ENCODE measurements at regions not wholly inside any gene's neighbourhood (a gene's known extent, or its start where the extent isn't known, plus 50 kb on each side); places are given as distances from the start of the nearest gene placed in this dataset.
"Not testable (repeated sequence)": the region's sequence is repeated elsewhere in the genome, so short reads cannot be mapped to it uniquely, and the experiment has no call there.

GRCh38 chr3:164927728-164928127 lies 150.6 kb downstream of the SI start:
- FAIRE-seq = no peak
- DNase-seq (ENCODE audit: insufficient read length, low spot score) = no peak

GRCh38 chr3:164918905-164919304 lies 159.4 kb downstream of the SI start:
- FAIRE-seq = no peak
- no peak for DNase-seq (ENCODE audit: insufficient read length, low spot score)

DNA sequence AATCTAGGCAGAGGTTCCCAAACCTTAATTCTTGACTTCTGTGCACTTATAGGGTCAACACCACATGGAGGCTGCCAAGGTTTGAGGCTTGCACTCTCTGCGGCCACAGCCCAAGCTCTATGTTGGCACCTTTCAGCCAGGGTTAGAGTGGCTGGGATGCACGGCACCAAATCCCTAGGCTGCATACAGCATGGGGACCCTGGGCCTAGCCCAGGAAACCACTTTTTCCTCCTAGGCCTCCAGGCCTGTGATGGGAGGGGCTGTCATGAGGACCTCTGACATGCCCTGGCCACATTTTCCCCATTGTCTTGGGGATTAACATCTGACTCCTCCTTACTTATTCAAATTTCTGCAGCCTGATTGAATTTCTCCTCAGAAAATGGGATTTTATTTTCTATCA lies 165.4 kb downstream of the SI start:
- DNase-seq (ENCODE audit: insufficient read length, low spot score) = no peak
- no peak for FAIRE-seq

DNA sequence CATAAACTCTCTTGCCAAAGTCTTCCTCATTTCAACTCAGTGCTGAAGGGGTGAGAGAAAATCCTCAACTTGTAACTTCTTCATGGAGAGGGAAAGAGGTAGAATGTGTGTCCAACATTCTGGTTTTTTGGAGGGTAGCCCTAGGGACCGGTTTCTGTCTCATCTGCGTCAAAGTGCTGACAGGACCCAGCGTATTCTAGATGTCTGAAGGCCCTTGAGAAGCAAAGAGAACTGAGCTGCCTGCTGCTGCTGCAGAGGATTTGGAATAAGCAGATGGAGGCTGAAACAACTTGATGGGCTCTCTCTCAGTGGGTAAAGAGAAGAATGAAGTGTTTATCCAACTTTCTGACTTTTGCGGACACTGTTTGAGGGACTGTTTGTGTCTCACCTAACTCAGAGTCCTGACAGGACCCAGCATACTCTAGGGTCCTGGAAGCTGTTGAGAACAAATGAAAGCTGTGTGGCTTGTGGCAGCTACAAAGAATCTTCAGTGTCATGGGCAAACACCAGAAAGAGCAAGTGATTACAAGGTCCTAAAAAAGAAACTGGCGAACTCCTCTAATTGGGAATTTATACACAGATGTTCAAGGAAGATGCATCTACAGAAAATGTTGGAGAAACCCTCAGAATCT lies 174.4 kb downstream of the SI start:
- FAIRE-seq (no peak), DNase-seq (ENCODE audit: insufficient read length, low spot score) (no peak)

DNA sequence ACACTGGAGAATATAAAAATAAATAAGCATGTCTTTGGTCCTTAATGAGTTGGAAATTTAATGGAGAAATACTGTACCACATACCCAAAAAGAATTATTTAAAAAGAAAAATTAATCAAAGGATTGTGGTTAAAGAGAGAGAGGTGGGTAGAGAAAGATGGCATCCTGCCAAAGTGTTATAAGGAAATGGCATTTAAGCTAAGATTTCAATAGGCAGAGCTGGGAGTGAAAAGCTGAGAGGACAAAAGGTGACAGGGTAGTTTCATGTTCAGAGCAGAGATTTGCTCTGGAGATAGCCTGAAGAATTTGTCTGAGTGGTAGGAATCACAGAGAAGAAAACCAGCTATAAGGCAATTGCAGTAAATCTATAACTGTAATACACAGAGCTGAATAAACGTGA lies 181.0 kb downstream of the SI start:
- DNase-seq (ENCODE audit: insufficient read length, low spot score) (no peak), FAIRE-seq (no peak)

DNA sequence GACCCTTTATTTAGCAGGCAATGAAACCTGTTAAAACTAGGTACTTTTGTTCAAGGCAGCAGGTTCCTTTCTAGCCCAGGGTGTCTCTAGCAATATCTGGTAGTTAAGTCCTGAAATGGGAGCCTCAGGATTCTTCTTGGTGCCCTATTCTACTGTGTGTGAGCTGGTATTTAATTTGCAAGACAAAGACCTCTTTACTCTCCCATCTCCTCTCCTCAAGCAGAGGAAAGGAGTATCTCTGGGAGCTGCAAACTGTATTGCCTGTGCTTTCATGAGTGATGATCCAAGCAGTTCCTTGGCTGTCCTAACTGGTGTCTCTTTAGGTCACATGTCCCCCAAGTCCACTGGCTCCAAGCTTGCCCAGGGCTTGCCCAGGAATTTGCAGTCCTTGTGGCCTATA lies 188.2 kb downstream of the SI start:
- FAIRE-seq (no peak), DNase-seq (ENCODE audit: insufficient read length, low spot score) (no peak)

GRCh38 chr3:164883171-164883570 lies 195.1 kb downstream of the SI start:
- DNase-seq (ENCODE audit: insufficient read length, low spot score) (no peak), FAIRE-seq (no peak)

DNA sequence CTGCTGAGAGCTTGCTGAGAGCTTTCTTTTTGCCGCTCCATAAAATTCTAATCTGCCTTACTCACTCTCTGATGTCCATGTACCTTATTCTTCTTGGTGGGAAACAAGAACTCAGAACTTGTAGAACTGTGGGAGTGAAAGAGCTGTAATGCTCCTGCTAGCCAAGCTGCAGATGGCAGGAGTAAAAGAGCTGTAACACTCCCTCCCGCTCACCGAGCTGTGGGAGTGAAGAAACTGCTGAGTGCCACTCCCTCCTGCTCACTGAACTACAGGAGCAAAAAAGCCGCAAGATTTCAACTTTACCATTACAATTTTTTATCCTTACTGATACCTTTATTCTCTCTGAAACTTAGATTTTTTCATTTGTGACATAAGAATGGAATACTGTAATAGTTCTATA lies 199.1 kb downstream of the SI start:
- FAIRE-seq = no peak
- no peak for DNase-seq (ENCODE audit: insufficient read length, low spot score)

DNA sequence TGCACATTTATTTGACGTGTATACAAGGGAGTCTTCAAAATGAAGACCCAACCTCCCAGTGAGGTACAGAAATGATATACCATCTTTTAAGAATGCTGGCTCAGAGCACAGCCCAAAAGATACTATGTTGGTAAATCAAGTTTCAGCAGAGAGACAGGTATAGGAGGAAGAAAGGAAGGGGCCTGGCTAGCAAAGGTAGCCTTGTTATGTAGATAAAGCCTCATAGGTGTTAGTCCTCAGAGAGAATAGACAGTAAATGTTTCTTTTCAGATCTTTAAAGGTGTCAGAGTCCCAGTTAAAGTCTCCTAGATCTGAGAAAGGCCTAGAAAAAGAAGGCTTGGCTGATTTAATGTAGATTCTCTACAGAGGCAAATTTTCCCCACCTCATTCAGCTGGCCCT lies 213.8 kb downstream of the SI start:
- no peak for DNase-seq (ENCODE audit: insufficient read length, low spot score)
- no peak for FAIRE-seq

DNA sequence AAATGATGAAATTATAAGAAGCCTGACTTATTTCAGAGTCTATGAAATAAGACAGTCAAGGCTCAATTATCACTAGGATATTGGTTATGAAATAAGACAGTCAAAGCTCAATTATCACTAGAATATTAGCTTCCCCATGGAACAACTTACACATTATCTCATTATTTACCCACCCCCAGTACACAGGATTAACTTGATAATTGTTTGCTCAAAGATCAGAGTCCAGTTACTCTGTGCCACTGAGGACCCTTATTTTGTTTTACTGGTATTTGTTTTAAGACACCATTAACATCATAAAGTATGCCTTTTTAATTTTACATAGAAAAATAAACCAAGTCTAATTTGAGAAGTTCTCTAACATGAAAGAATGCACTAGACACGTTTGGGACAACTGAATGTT lies 225.4 kb downstream of the SI start:
- FAIRE-seq (no peak), DNase-seq (ENCODE audit: insufficient read length, low spot score) (no peak)

DNA sequence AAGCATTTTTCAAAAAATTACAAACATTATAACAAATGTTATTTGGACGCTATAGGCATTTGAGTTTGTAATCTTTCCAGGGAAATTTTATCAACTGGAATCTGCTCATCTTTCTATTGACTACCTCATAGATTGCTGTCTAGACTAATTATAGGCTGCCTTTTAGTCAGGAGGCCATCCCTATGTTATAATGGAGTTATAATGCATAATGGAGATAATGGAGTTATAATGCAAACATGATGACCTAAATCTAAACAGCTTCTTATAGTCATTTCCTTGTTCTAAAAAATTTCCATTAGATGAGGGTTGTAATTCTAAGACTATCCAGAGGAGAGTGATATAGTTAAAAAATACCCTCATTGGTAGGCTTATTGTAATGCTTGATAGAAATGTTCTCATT lies 226.4 kb downstream of the SI start:
- no peak for FAIRE-seq

GRCh38 chr3:164851204-164851603 lies 227.1 kb downstream of the SI start:
- no peak for FAIRE-seq

More for the DNA sequence above, 226.4 kb downstream of the SI start:
- DNase-seq (ENCODE audit: insufficient read length, low spot score) = no peak

GRCh38 chr3:164848923-164849322 lies 229.4 kb downstream of the SI start:
- FAIRE-seq = no peak
- no peak for DNase-seq (ENCODE audit: insufficient read length, low spot score)

More at GRCh38 chr3:164851204-164851603, 227.1 kb downstream of the SI start:
- no peak for DNase-seq (ENCODE audit: insufficient read length, low spot score)

- FAIRE-seq (no peak), DNase-seq (ENCODE audit: insufficient read length, low spot score) (no peak)
Observed at GRCh38 chr3:164845739-164846138, 232.6 kb downstream of the SI start.

DNA sequence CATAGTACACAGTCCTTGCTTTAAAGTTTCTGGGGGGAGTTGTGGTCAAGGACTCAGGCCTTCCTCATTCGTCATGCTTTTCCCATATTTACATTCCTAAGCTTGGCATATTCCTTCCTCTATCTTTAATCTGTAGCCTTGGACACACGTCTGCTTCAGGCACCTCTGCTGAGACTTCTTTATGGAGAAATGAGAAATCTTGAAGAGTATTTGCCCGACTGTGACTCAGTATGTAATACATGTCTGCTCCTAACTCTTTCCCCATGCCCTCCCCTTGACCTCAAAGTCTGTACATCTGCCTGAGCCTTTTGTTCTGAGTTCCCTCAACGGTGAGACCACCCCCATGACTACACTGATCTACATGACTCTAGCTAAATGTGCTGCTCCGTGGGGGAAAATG lies 246.1 kb downstream of the SI start:
- DNase-seq (ENCODE audit: insufficient read length, low spot score) (no peak), FAIRE-seq (no peak)

GRCh38 chr3:164818318-164818717 lies 260.0 kb downstream of the SI start:
- FAIRE-seq (no peak), DNase-seq (ENCODE audit: insufficient read length, low spot score) (no peak)

GRCh38 chr3:164814106-164814505 lies 264.2 kb downstream of the SI start:
- DNase-seq (ENCODE audit: insufficient read length, low spot score) = no peak
- no peak for FAIRE-seq

DNA sequence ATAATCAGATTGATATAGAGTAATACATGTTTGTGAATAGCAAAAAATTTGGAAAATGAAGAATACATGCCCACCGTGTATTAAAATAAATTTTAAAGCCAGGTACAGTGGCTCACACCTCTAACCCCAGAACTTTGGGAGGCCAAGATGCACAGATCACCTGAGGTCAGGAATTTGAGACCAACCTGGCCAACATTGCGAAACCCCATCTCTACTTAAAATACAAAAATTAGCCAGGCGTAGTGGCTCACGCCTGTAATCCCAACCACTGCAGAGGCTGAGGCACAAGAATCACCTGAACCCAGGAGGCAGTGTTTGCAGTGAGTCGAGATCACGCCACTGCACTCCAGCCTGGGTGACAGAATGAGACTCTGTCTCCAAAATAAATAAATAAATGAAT lies 266.3 kb downstream of the SI start:
- FAIRE-seq (no peak), DNase-seq (ENCODE audit: insufficient read length, low spot score) (no peak)

GRCh38 chr3:164806188-164806587 lies 272.1 kb downstream of the SI start:
- no peak for FAIRE-seq

DNA sequence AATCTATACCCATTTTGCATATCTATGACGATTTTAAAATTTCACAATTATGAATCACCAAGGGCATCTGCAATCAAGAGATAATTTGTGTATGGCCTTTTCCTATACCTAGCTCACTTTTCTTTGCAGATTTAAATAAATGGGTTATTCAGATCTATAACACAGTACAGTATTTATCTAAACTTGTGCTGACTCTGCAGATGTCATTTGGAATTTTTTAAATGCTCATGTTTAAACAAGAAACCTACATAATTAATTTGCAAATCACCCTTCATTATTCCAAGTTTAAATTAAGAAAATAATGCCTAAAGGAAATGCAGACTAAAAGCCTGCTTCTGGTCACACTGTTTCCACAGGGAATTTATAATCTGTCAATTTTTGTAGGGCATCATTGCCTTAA lies 284.2 kb downstream of the SI start:
- no peak for FAIRE-seq
- DNase-seq (ENCODE audit: insufficient read length, low spot score) = no peak

More at GRCh38 chr3:164806188-164806587, 272.1 kb downstream of the SI start:
- no peak for DNase-seq (ENCODE audit: insufficient read length, low spot score)

DNA sequence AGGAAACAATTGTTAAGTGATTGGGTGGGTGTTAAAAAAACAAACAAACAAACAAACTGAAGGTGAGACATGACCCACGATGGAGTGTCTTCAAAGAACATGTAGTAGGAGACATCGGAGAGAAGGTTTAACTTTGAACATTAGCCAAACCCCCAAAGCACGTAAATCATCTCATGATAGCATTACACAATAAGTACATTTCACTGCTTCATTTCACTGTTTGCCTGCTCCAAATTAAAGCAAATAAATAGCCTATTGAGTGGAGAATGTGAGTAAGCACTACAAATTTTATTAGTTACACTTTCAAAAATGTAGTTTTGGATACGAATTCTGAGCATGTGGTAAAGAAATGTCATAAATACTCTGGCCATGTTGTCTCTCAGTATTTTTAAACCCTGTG lies 287.0 kb downstream of the SI start:
- FAIRE-seq (no peak), DNase-seq (ENCODE audit: insufficient read length, low spot score) (no peak)

GRCh38 chr3:164784407-164784806 lies 293.9 kb downstream of the SI start:
- not testable (repeated sequence) for FAIRE-seq; DNase-seq (ENCODE audit: insufficient read length, low spot score)

- FAIRE-seq = no peak
- DNase-seq (ENCODE audit: insufficient read length, low spot score) = no peak
Observed at GRCh38 chr3:164781755-164782154, 296.5 kb downstream of the SI start.
